HEK293T (cell line): ENCODE measurements at regions not wholly inside any gene's neighbourhood (a gene's known extent, or its start where the extent isn't known, plus 50 kb on each side); places are given as distances from the start of the nearest gene placed in this dataset.

Experiments used
- ARNT ChIP-seq: fragments of 450-650 bp; IDR thresholded peaks from 2 replicates; pipeline ENCODE4 v1.6.1; 2017; ENCODE audit warnings: mild to moderate bottlenecking
- HDGF ChIP-seq: fragments of 450-650 bp; IDR thresholded peaks from 2 replicates; pipeline ENCODE4 v1.6.1; 2017; ENCODE audit warnings: antibody characterized with exemption, borderline replicate concordance

- TF ChIP-seq HDGF: no peak
- no peak for TF ChIP-seq ARNT
These were observed 121.8 kb downstream of the DSC3 start for GRCh38 chr18:30920757-30921156.
